GM23338 (cell line): ENCODE measurements at regions not wholly inside any gene's neighbourhood (a gene's known extent, or its start where the extent isn't known, plus 50 kb on each side); places are given as distances from the start of the nearest gene placed in this dataset.

Experiments used
- EZH2 ChIP-seq: fragments of 200-600 bp; sonication (generic); IDR thresholded peaks from one replicate; pipeline ENCODE4 v1.8.0; 2017; ENCODE audit warnings: antibody characterized with exemption, mild to moderate bottlenecking, low read depth; ENCODE audit not compliant: unreplicated experiment
- EZH2phosphoT487 ChIP-seq: fragments of 200-600 bp; sonication (generic); IDR thresholded peaks from one replicate; pipeline ENCODE4 v1.8.1; 2018; ENCODE audit warnings: antibody characterized with exemption; ENCODE audit not compliant: unreplicated experiment
- POLR2AphosphoS5 ChIP-seq: IDR thresholded peaks from 2 replicates; pipeline ENCODE4 v1.6.1; 2016; ENCODE audit warnings: antibody characterized with exemption, low read depth
- REST ChIP-seq: IDR thresholded peaks from one replicate; pipeline ENCODE4 v1.6.1; 2018; ENCODE audit warnings: antibody characterized with exemption; ENCODE audit not compliant: unreplicated experiment
- TF ChIP-seq, protein P1 (sequence below), 2 experiments: fragments of 200-600 bp in 1 of 2; sonication (generic) in 1 of 2; conservative IDR thresholded peaks; 2 replicates each; pipeline versions ENCODE4 v1.5.1 to v1.6.1; 2016 to 2017; ENCODE audit warnings: antibody characterized with exemption in 2 of 2, low read depth in 2 of 2, mild to moderate bottlenecking in 2 of 2, moderate library complexity in 1 of 2

DNA sequence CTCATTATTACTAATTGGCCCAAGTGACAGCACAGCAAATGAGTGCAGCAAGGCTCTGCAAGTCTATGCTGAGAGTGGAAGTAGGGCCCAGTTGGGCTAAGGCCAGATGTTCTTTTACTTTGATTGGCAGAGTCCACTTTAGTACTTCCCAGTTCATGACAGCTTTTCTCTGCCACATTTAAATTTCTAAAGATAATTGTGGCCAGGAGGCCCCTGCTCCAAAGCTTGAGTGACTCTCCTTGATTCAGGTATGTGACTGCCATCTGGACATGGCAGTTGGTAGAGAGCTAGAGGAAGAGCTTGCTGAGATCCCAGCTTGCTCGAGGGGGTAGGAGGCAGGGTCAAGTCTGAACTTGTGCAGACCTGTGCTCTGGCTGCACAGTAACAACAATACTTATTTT is 154.1 kb downstream of the CARTPT start:
- no peak for TF ChIP-seq POLR2AphosphoS5
- TF ChIP-seq, protein P1, sequence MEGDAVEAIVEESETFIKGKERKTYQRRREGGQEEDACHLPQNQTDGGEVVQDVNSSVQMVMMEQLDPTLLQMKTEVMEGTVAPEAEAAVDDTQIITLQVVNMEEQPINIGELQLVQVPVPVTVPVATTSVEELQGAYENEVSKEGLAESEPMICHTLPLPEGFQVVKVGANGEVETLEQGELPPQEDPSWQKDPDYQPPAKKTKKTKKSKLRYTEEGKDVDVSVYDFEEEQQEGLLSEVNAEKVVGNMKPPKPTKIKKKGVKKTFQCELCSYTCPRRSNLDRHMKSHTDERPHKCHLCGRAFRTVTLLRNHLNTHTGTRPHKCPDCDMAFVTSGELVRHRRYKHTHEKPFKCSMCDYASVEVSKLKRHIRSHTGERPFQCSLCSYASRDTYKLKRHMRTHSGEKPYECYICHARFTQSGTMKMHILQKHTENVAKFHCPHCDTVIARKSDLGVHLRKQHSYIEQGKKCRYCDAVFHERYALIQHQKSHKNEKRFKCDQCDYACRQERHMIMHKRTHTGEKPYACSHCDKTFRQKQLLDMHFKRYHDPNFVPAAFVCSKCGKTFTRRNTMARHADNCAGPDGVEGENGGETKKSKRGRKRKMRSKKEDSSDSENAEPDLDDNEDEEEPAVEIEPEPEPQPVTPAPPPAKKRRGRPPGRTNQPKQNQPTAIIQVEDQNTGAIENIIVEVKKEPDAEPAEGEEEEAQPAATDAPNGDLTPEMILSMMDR (conservative IDR thresholded peaks at IDR 0.05; ENCODE audit: low read depth in 2 of 2) = no peak
- no peak for TF ChIP-seq EZH2
- TF ChIP-seq REST = no peak
- no peak for TF ChIP-seq EZH2phosphoT487
